GM12878 (cell line): ENCODE measurements at regions not wholly inside any gene's neighbourhood (a gene's known extent, or its start where the extent isn't known, plus 50 kb on each side); places are given as distances from the start of the nearest gene placed in this dataset.

Source experiments
- ATAC-seq: fragments of 200-7000 bp; cut with Tn5 transposase; 3 replicates; pipeline ENCODE4 v1.9.1; 2020; ENCODE audit warnings: mild to moderate bottlenecking, moderate library complexity
- BruUV-seq: library from RNA; stranded (reverse); fragments of 400-500 nt; replicated peaks from 2 replicates; lab custom pipeline; 2021; lab: Mats Ljungman, UMichigan
- CTCF ChIA-PET: fragments of 300-600 bp; sonication (Branson Sonifier 250); formaldehyde crosslinking; extraction: SDS; loops from one replicate; lab custom pipeline; 2021; ENCODE audit warnings: inconsistent platforms; lab: Yijun Ruan, JAX
- POLR2A ChIA-PET: fragments of 350-600 bp; formaldehyde crosslinking; extraction: SDS; loops from one replicate; lab custom pipeline; 2021; ENCODE audit warnings: inconsistent platforms; lab: Charles Lee
- RAD21 ChIA-PET: fragments of 300-600 bp; sonication (Branson Sonifier 250); formaldehyde crosslinking; loops from one replicate; lab custom pipeline; 2023; ENCODE audit warnings: antibody characterized with exemption; ENCODE audit not compliant: unreplicated experiment; lab: Charles Lee
- SMC1A ChIA-PET: fragments of 300-600 bp; sonication (Branson Sonifier 250); formaldehyde crosslinking; loops from one replicate; lab custom pipeline; 2023; ENCODE audit not compliant: unreplicated experiment, uncharacterized antibody; lab: Charles Lee
- DNase-seq: peaks from one replicate; pipeline ENCODE4 v3.0.0-alpha.2; 2011; ENCODE audit warnings: low read depth, low spot score
- FAIRE-seq: peaks from 3 replicates; lab custom pipeline; 2011; peaks lifted over from hg19 to GRCh38; lab: Jason Lieb, UNC
- H2AFZ ChIP-seq: 2 replicates; pipeline ENCODE4 v1.6.0; 2011; ENCODE audit warnings: low read depth, low read length, control low read depth; ENCODE audit not compliant: control insufficient read depth
- H3K27ac ChIP-seq: 2 replicates; pipeline ENCODE4 v1.5.1; 2011; ENCODE audit warnings: control low read depth; ENCODE audit not compliant: control insufficient read depth, insufficient read depth
- H3K27me3 ChIP-seq, 2 experiments: replicated peaks in 1 of 2; 2 replicates each; pipeline versions ENCODE4 v1.6.0 to v1.6.1; 2011; ENCODE audit warnings: low read length in 1 of 2; ENCODE audit not compliant: control insufficient read depth in 2 of 2, insufficient read depth in 2 of 2
- H3K36me3 ChIP-seq, 2 experiments: 2 replicates each; pipeline ENCODE4 v1.5.1; 2011; ENCODE audit warnings: low read length in 1 of 2; ENCODE audit not compliant: control insufficient read depth in 2 of 2, insufficient read depth in 2 of 2
- H3K4me1 ChIP-seq: 2 replicates; pipeline ENCODE4 v1.6.1; 2011; ENCODE audit warnings: mild to moderate bottlenecking, low read length, moderate library complexity, mixed read lengths; ENCODE audit not compliant: control insufficient read depth, insufficient read depth
- H3K4me2 ChIP-seq: 2 replicates; pipeline ENCODE4 v1.6.0; 2011; ENCODE audit warnings: control low read depth; ENCODE audit not compliant: control insufficient read depth, insufficient read depth
- H3K4me3 ChIP-seq: fragments of 200-600 bp; sonication (generic); 2 replicates; pipeline ENCODE4 v1.5.1; 2016
- H3K79me2 ChIP-seq: 2 replicates; pipeline ENCODE4 v1.6.0; 2011; ENCODE audit warnings: low read length; ENCODE audit not compliant: control insufficient read depth, insufficient read depth
- H3K9ac ChIP-seq: 2 replicates; pipeline ENCODE4 v1.8.0; 2011; ENCODE audit warnings: low read length, control low read depth, mixed read lengths; ENCODE audit not compliant: control insufficient read depth, insufficient read depth
- H3K9me3 ChIP-seq: replicated peaks from 3 replicates; pipeline ENCODE4 v1.5.1; 2011; ENCODE audit warnings: mild to moderate bottlenecking, low read length; ENCODE audit not compliant: control insufficient read depth, insufficient read depth
- H4K20me1 ChIP-seq: 2 replicates; pipeline ENCODE4 v1.6.0; 2011; ENCODE audit not compliant: control insufficient read depth, insufficient read depth
- CBX5 ChIP-seq: sonication (generic); IDR thresholded peaks from 2 replicates; pipeline ENCODE4 v1.6.1; 2016; ENCODE audit warnings: low read depth, moderate library complexity, mild to moderate bottlenecking, inconsistent platforms
- EGR1 ChIP-seq, 2 experiments: IDR thresholded peaks; 1 replicate in 1 of 2; 2 replicates in 1 of 2; pipeline ENCODE4 v1.6.1; 2011 to 2012; ENCODE audit warnings: low read depth in 2 of 2, low read length in 2 of 2, borderline replicate concordance in 1 of 2, mild to moderate bottlenecking in 1 of 2, moderate library complexity in 1 of 2
- HDGF ChIP-seq: fragments of 450-650 bp; IDR thresholded peaks from 2 replicates; pipeline ENCODE4 v1.6.1; 2016; ENCODE audit warnings: antibody characterized with exemption
- IRF4 ChIP-seq: IDR thresholded peaks from 2 replicates; pipeline ENCODE4 v1.6.1; 2011; ENCODE audit warnings: low read depth, low read length
- MLLT1 ChIP-seq: fragments of 450-650 bp; IDR thresholded peaks from 2 replicates; pipeline ENCODE4 v1.6.1; 2016; ENCODE audit warnings: mild to moderate bottlenecking
- RFX5 ChIP-seq: IDR thresholded peaks from 2 replicates; pipeline ENCODE4 v1.6.1; 2011; ENCODE audit warnings: low read depth, low read length, improper control_type of control experiment
- SMAD1 ChIP-seq: fragments of 450-650 bp; IDR thresholded peaks from 2 replicates; pipeline ENCODE4 v1.6.1; 2018; ENCODE audit warnings: mild to moderate bottlenecking, low read depth; ENCODE audit not compliant: partially characterized antibody
- SREBF1 ChIP-seq: IDR thresholded peaks from 2 replicates; pipeline ENCODE4 v1.6.1; 2012; ENCODE audit warnings: mild to moderate bottlenecking, low read length
- SRF ChIP-seq, 2 experiments: IDR thresholded peaks; 2 replicates each; pipeline ENCODE4 v1.6.1; 2011; ENCODE audit warnings: low read depth in 2 of 2, low read length in 2 of 2, mild to moderate bottlenecking in 1 of 2, moderate library complexity in 1 of 2
- SUZ12 ChIP-seq: fragments of 200-600 bp; sonication (generic); IDR thresholded peaks from one replicate; pipeline ENCODE4 v1.6.1; 2018; ENCODE audit warnings: antibody characterized with exemption, mild to moderate bottlenecking; ENCODE audit not compliant: unreplicated experiment
- WGBS: methylation state at CpG from one replicate; pipeline ENCODE4 v1.1.6; 2016; ENCODE audit warnings: low lambda C conversion rate; ENCODE audit not compliant: insufficient replicate concordance, insufficient coverage; ENCODE audit errors: missing lambda C conversion rate; 5-methylcytosine and 5-hydroxymethylcytosine counted together
- in situ Hi-C: fragments of 300-500 bp; cut with MboI; formaldehyde crosslinking; loops from 9 replicates; pipeline ENCODE4 v1.14.3; 2018; ENCODE audit warnings: mixed read lengths
- intact Hi-C: fragments of 100-400 bp; cut with micrococcal nuclease; formaldehyde crosslinking; loops from one replicate; pipeline ENCODE4 v1.14.2; 2022; ENCODE audit not compliant: unreplicated experiment
- TF ChIP-seq, protein P1 (sequence below): IDR thresholded peaks from 2 replicates; pipeline ENCODE4 v1.6.1; 2012; ENCODE audit warnings: low read depth, low read length, improper control_type of control experiment

DNA sequence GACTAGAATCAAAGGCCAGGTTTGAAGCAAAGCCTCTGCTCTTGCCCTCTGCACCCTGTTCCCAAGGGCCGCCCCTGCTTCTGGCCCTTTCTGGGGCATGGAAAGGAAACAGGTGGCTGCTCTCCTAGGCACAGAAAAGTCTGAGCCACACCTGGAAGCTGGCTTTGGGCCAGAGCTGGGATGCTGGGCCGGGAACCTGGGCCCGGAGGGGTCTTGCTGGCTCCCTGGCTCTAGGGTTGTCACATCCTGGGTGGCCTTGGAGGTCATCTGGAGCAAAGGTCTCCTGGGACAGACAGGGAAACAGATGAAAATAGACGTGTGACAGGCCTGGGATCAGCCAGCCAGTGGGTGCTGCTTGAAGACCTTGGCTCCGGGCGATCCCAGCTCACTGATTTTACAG is 74.1 kb upstream of the LHX1 start:
- RAD21 ChIA-PET: no interaction called here
- WGBS: 44% methylated on average over 6 of the region's 6 CpGs
- Histone ChIP-seq H2AFZ (no peak overlapping the region), H4K20me1 (no peaks in the 10 kb centered on the region), H3K36me3 (no peaks in the 10 kb centered on the region), H3K4me2 (no peak overlapping the region), H3K9me3 (no peaks in the 10 kb centered on the region), H3K4me3 (no peak overlapping the region), H3K4me1 (no peaks in the 10 kb centered on the region), H3K9ac (no peak overlapping the region), H3K79me2 (no peaks in the 10 kb centered on the region), H3K27me3 (no peaks in the 10 kb centered on the region; a peak in 1 of 4 replicates), H3K27ac (no peak overlapping the region)
- no peak for ATAC-seq
- no TSS peak for BruUV-seq
- in situ Hi-C loops: no loop called here
- CTCF ChIA-PET: no interaction called here
- POLR2A ChIA-PET: no interaction called here
- intact Hi-C loops: no loop called here
- no peak for TF ChIP-seq MLLT1
- TF ChIP-seq SREBF1: no peak
- no peak for TF ChIP-seq EGR1 (IDR thresholded peaks at IDR 0.05; ENCODE audit: borderline replicate concordance in 1 of 2, low read depth in 2 of 2, low read length in 2 of 2)
- TF ChIP-seq, protein P1, sequence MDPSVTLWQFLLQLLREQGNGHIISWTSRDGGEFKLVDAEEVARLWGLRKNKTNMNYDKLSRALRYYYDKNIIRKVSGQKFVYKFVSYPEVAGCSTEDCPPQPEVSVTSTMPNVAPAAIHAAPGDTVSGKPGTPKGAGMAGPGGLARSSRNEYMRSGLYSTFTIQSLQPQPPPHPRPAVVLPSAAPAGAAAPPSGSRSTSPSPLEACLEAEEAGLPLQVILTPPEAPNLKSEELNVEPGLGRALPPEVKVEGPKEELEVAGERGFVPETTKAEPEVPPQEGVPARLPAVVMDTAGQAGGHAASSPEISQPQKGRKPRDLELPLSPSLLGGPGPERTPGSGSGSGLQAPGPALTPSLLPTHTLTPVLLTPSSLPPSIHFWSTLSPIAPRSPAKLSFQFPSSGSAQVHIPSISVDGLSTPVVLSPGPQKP: no peak
- TF ChIP-seq IRF4: no peak
- no peak for TF ChIP-seq RFX5
- TF ChIP-seq SUZ12: no peak
- no peak for TF ChIP-seq CBX5
- no peak for TF ChIP-seq HDGF
- TF ChIP-seq SRF (IDR thresholded peaks at IDR 0.05; ENCODE audit: low read depth in 2 of 2, low read length in 2 of 2): no peak
- no peak for TF ChIP-seq SMAD1
- SMC1A ChIA-PET: no interaction called here
- DNase-seq: no peak
- FAIRE-seq: no peak
